ENCODE measurements at regions not wholly inside any gene's neighbourhood (a gene's known extent, or its start where the extent isn't known, plus 50 kb on each side); places are given as distances from the start of the nearest gene placed in this dataset.

GRCh38 chr9:1954238-1954637 is 60.9 kb upstream of the SMARCA2 start:
- TF ChIP-seq CTCF (IDR thresholded peaks at IDR 0.05; ENCODE audit: poor library complexity) = no peak
- no peak for TF ChIP-seq EZH2 (IDR thresholded peaks at IDR 0.05; ENCODE audit: borderline replicate concordance)
- TF ChIP-seq EZH2phosphoT487 (IDR thresholded peaks at IDR 0.05; ENCODE audit: low read depth, severe bottlenecking, unreplicated experiment) = no peak

All from hepatocyte (in vitro differentiated cells).